HFFc6 (cell line): ENCODE measurements at regions not wholly inside any gene's neighbourhood (a gene's known extent, or its start where the extent isn't known, plus 50 kb on each side); places are given as distances from the start of the nearest gene placed in this dataset.

Experiments used
- DNase-seq: peaks from one replicate; pipeline ENCODE4 v3.0.0-alpha.2; 2018
- H3K27ac Mint-ChIP-seq: 2 replicates; pipeline ENCODE4 v1.8.0; 2020; ENCODE audit warnings: mild to moderate bottlenecking, mixed read lengths
- H3K27me3 Mint-ChIP-seq: 2 replicates; pipeline ENCODE4 v1.8.0; 2021; ENCODE audit warnings: mild to moderate bottlenecking, moderate library complexity, mixed read lengths; ENCODE audit not compliant: insufficient read depth
- H3K36me3 Mint-ChIP-seq: 2 replicates; pipeline ENCODE4 v1.8.0; 2021; ENCODE audit warnings: low read depth, mixed read lengths
- H3K4me1 Mint-ChIP-seq: 2 replicates; pipeline ENCODE4 v1.8.0; 2020; ENCODE audit warnings: low read depth, mixed read lengths
- H3K4me3 Mint-ChIP-seq: 2 replicates; pipeline ENCODE4 v1.8.0; 2020; ENCODE audit warnings: mild to moderate bottlenecking, moderate library complexity, mixed read lengths
- H3K9me3 Mint-ChIP-seq: 2 replicates; pipeline ENCODE4 v1.8.0; 2020; ENCODE audit warnings: mild to moderate bottlenecking, mixed read lengths
- TF ChIP-seq, protein P1 (sequence below): fragments of 200-600 bp; sonication (generic); IDR thresholded peaks from 2 replicates; pipeline ENCODE4 v1.5.0; 2021; ENCODE audit warnings: antibody characterized with exemption, mild to moderate bottlenecking

DNA sequence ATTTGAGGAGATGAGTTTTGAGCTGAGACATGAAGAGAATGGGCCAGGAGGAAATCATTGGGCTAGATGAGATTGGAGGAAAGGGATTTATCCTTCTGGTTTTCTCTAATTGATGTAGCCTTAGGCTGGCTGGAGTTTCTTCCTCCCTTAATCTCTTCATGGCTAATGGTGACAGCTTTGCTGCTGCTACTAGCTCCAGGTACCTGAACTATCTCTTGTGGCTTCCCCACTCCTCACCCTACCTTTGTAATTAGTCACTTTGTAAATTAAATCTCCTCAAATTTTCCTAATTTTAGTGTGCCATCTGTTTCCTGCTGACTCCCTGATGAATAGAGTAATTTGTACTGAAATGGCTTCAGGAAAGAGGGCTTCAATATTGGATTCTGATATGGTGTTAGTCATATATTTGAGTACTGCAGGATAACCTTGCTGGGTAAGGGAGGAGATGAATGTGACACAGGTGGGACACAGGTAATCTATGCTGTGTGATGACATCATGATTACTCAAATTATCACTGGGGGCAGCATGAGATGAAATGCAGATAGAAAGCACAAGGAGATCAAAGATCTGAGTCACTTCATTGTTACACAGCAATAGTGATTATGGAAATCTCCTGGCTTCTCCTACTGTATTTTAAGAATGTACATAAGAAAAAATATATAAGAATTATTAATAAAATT, 1134.1 kb upstream of the DDX18 start:
- Mint-ChIP-seq H3K9me3 (peaks cover 27% of the 10 kb centered on the region), H3K27me3 (no peaks in the 10 kb centered on the region), H3K36me3 (no peaks in the 10 kb centered on the region), H3K4me1 (no peaks in the 10 kb centered on the region), H3K27ac (no peak overlapping the region), H3K4me3 (no peak overlapping the region)
- TF ChIP-seq, protein P1, sequence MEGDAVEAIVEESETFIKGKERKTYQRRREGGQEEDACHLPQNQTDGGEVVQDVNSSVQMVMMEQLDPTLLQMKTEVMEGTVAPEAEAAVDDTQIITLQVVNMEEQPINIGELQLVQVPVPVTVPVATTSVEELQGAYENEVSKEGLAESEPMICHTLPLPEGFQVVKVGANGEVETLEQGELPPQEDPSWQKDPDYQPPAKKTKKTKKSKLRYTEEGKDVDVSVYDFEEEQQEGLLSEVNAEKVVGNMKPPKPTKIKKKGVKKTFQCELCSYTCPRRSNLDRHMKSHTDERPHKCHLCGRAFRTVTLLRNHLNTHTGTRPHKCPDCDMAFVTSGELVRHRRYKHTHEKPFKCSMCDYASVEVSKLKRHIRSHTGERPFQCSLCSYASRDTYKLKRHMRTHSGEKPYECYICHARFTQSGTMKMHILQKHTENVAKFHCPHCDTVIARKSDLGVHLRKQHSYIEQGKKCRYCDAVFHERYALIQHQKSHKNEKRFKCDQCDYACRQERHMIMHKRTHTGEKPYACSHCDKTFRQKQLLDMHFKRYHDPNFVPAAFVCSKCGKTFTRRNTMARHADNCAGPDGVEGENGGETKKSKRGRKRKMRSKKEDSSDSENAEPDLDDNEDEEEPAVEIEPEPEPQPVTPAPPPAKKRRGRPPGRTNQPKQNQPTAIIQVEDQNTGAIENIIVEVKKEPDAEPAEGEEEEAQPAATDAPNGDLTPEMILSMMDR: no peak
- no peak for DNase-seq

DNA sequence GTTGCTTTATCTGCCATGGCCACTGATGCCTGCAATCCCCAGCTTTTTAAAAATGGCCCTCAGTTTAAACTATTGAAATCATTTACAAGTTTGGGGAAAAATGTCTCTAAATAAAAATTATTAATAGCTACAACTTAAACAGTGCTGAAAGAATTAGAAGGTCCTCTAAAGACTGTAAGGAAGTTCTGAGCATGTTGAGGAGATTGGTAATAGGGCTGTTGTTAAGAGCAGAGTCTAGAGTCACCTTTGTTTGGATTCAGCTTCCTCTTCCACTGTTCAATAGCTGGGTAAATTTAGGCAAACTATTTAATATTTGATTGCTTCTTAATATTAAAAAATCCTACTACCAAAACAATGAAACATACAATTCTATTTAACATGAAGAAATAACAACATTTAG, 1127.1 kb upstream of the DDX18 start:
- peaks cover 35% of the 10 kb centered on the region for H3K9me3 Mint-ChIP-seq
- no peaks in the 10 kb centered on the region for H3K36me3 Mint-ChIP-seq
- TF ChIP-seq, protein P1: no peak
- H3K4me1 Mint-ChIP-seq: no peaks in the 10 kb centered on the region
- no peak overlapping the region for H3K4me3 Mint-ChIP-seq
- no peak for DNase-seq
- no peak overlapping the region for H3K27ac Mint-ChIP-seq
- no peaks in the 10 kb centered on the region for H3K27me3 Mint-ChIP-seq

DNA sequence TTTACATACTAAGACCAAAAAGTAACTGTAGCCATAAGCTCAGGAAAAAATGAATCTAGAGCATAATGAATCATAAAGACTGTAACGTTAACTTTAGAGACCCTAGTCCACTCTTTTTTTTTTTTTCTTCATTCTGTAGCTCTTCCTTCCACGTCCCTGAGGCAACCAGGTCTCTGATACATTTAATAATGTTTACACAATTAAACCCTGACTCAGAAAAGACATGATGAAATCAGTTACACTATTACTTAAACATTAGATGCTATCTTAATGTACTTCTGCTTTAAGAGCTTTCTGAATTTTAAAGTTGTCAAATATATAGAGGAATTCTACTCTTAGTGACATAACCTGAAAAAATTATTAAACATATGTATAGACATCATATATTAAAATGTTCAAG, 1121.5 kb upstream of the DDX18 start:
- H3K27ac Mint-ChIP-seq: no peak overlapping the region
- no peaks in the 10 kb centered on the region for H3K4me1 Mint-ChIP-seq
- H3K27me3 Mint-ChIP-seq: no peaks in the 10 kb centered on the region
- peaks cover 30% of the 10 kb centered on the region for H3K9me3 Mint-ChIP-seq
- TF ChIP-seq, protein P1: no peak
- DNase-seq: no peak
- H3K36me3 Mint-ChIP-seq: no peaks in the 10 kb centered on the region
- no peak overlapping the region for H3K4me3 Mint-ChIP-seq

DNA sequence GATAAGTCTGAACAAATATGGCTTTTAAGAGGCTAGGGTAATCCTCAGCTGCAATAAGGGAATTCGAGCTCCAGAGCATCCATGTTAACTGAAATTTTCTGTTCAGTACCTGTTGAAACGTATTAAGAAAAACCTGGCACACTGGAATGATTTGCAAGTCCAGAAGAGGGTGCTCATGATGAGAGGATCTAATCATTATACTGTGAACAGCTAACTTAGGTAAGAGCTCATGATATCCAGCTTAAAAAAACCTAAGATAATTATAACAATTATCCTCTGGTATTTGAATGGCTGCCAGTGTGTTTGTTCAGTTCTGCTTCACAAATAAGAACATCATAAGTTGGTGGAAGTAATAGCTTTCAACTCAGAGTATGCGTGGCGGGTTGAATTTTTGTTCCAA, 1118.3 kb upstream of the DDX18 start:
- Mint-ChIP-seq H3K27ac (no peak overlapping the region), H3K4me1 (no peaks in the 10 kb centered on the region), H3K27me3 (no peaks in the 10 kb centered on the region), H3K4me3 (no peak overlapping the region), H3K36me3 (peaks cover 4% of the 10 kb centered on the region; the same call in 1 of the 2 replicates), H3K9me3 (peaks cover 21% of the 10 kb centered on the region)
- TF ChIP-seq, protein P1: no peak
- no peak for DNase-seq

DNA sequence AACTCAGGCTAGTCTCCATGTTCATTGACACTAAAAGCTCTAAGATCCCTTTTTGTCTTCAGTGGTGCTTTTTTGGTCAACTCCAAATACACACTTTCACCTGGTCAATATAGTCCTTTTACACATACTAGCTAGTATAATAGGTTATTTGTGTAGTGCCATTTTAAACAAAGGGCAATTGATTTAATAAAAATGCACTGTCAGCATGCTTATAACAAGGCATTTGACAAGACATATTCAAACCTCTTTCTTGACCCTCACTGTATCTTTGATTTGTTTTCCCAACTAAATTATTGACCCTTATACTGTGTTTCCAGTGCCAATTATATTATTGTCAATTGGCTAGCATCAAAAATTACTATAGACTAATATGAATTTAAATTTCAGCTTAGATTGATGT, 1117.6 kb upstream of the DDX18 start:
- no peaks in the 10 kb centered on the region for H3K4me1 Mint-ChIP-seq
- H3K27ac Mint-ChIP-seq: no peak overlapping the region
- H3K4me3 Mint-ChIP-seq: no peak overlapping the region
- H3K27me3 Mint-ChIP-seq: no peaks in the 10 kb centered on the region
- peaks cover 18% of the 10 kb centered on the region for H3K9me3 Mint-ChIP-seq
- H3K36me3 Mint-ChIP-seq: peaks cover 4% of the 10 kb centered on the region; the same call in 1 of the 2 replicates
- TF ChIP-seq, protein P1: no peak
- no peak for DNase-seq
